H1 (cell line): ENCODE measurements at regions not wholly inside any gene's neighbourhood (a gene's known extent, or its start where the extent isn't known, plus 50 kb on each side); places are given as distances from the start of the nearest gene placed in this dataset.

Experiments used
- CTCF ChIA-PET: fragments of 300-600 bp; sonication (Branson Sonifier 250); formaldehyde crosslinking; loops from one replicate; lab custom pipeline; 2021; ENCODE audit not compliant: partially characterized antibody; lab: Charles Lee
- POLR2A ChIA-PET: fragments of 300-600 bp; sonication (Branson Sonifier 250); formaldehyde crosslinking; loops from one replicate; lab custom pipeline; 2021; ENCODE audit warnings: inconsistent platforms; ENCODE audit not compliant: partially characterized antibody; lab: Charles Lee
- DNase-seq, 2 experiments: peaks; one replicate each; pipeline versions ENCODE4 v3.0.0 to v3.0.0-alpha.2; 2010 to 2022; ENCODE audit warnings: low spot score in 2 of 2, low read depth in 1 of 2, mixed read lengths in 1 of 2
- FAIRE-seq: peaks from 2 replicates; lab custom pipeline; 2011; peaks lifted over from hg19 to GRCh38; lab: Jason Lieb, UNC
- H2AFZ ChIP-seq: 2 replicates; pipeline ENCODE4 v1.8.1; 2012; ENCODE audit warnings: low read length, inconsistent platforms
- H2AK5ac ChIP-seq: 2 replicates; pipeline ENCODE4 v1.6.1; 2013; ENCODE audit warnings: low read depth, low read length
- H2BK120ac ChIP-seq: replicated peaks from 2 replicates; pipeline ENCODE3; 2013; ENCODE audit warnings: low read depth, low read length, inconsistent platforms
- H2BK12ac ChIP-seq: 2 replicates; pipeline ENCODE4 v1.6.1; 2013; ENCODE audit warnings: low read depth, low read length
- H2BK15ac ChIP-seq: 2 replicates; pipeline ENCODE4 v1.6.1; 2013; ENCODE audit warnings: low read length
- H2BK20ac ChIP-seq: 2 replicates; pipeline ENCODE4 v1.6.1; 2013; ENCODE audit warnings: low read length
- H2BK5ac ChIP-seq: 2 replicates; pipeline ENCODE4 v1.6.1; 2013; ENCODE audit warnings: low read depth, low read length
- H3K14ac ChIP-seq: 2 replicates; pipeline ENCODE4 v1.6.1; 2013; ENCODE audit warnings: inconsistent platforms; ENCODE audit not compliant: insufficient read length
- H3K18ac ChIP-seq: 2 replicates; pipeline ENCODE4 v1.6.1; 2013; ENCODE audit warnings: low read length; ENCODE audit errors: extremely low read depth
- H3K23ac ChIP-seq: 2 replicates; pipeline ENCODE4 v1.6.1; 2013; ENCODE audit warnings: inconsistent platforms; ENCODE audit not compliant: insufficient read length
- H3K23me2 ChIP-seq: 2 replicates; pipeline ENCODE4 v1.6.1; 2013; ENCODE audit warnings: low read depth, low read length
- H3K27ac ChIP-seq: 2 replicates; pipeline ENCODE4 v1.6.1; 2011; ENCODE audit warnings: low read depth, low read length, inconsistent platforms
- H3K27me3 ChIP-seq, 4 experiments: replicated peaks in 1 of 4; 1 replicate in 1 of 4; 2 replicates in 3 of 4; pipeline versions ENCODE4 v1.6.1 to v1.8.1; 2011 to 2013; ENCODE audit warnings: low read length in 3 of 4, mild to moderate bottlenecking in 3 of 4, inconsistent platforms in 2 of 4, mixed read lengths in 2 of 4, moderate library complexity in 1 of 4; ENCODE audit not compliant: control insufficient read depth in 3 of 4, insufficient read depth in 3 of 4; ENCODE audit errors: extremely low read depth in 1 of 4
- H3K36me3 ChIP-seq, 4 experiments: 2 replicates each; pipeline versions ENCODE4 v1.6.1 to v1.8.1; 2011 to 2013; ENCODE audit warnings: mild to moderate bottlenecking in 4 of 4, low read length in 3 of 4, moderate library complexity in 2 of 4, control low read depth in 1 of 4, inconsistent platforms in 1 of 4; ENCODE audit not compliant: insufficient read depth in 4 of 4, control insufficient read depth in 2 of 4
- H3K4ac ChIP-seq: replicated peaks from 2 replicates; pipeline ENCODE3; 2013; ENCODE audit warnings: low read length, low read depth, mixed read lengths, inconsistent platforms; ENCODE audit not compliant: insufficient read length
- H3K4me1 ChIP-seq, 4 experiments: replicated peaks in 1 of 4; 1 replicate in 1 of 4; 2 replicates in 3 of 4; pipeline versions ENCODE4 v1.6.1 to v1.8.1; 2011 to 2013; ENCODE audit warnings: low read length in 3 of 4, inconsistent platforms in 2 of 4, mixed read lengths in 1 of 4; ENCODE audit not compliant: insufficient read depth in 4 of 4, control insufficient read depth in 3 of 4
- H3K4me2 ChIP-seq, 2 experiments: 2 replicates each; pipeline versions ENCODE4 v1.6.1 to v1.8.1; 2011 to 2013; ENCODE audit warnings: low read depth in 2 of 2, low read length in 2 of 2, control low read depth in 1 of 2, inconsistent platforms in 1 of 2, mild to moderate bottlenecking in 1 of 2; ENCODE audit not compliant: insufficient read depth in 1 of 2
- H3K4me3 ChIP-seq, 4 experiments: fragments of 200-600, 300-600 bp in 1 of 4; sonication (generic), shearing (Covaris generic), sonication (Bioruptor Twin) in 1 of 4; 2 replicates each; pipeline versions ENCODE4 v1.5.1 to v1.8.1; 2011 to 2016; ENCODE audit warnings: low read length in 4 of 4, low read depth in 3 of 4, control low read depth in 2 of 4, inconsistent platforms in 2 of 4, mild to moderate bottlenecking in 2 of 4, mixed read lengths in 1 of 4, moderate library complexity in 1 of 4; ENCODE audit not compliant: insufficient read depth in 2 of 4; ENCODE audit errors: extremely low read depth in 1 of 4
- H3K56ac ChIP-seq: replicated peaks from 2 replicates; pipeline ENCODE3; 2013; ENCODE audit warnings: low read depth, mild to moderate bottlenecking, mixed read lengths, low read length, inconsistent platforms; ENCODE audit not compliant: insufficient read length
- H3K79me1 ChIP-seq: 2 replicates; pipeline ENCODE4 v1.6.1; 2013; ENCODE audit warnings: low read depth, low read length, control low read depth
- H3K79me2 ChIP-seq, 2 experiments: 2 replicates each; pipeline versions ENCODE4 v1.6.1 to v1.8.1; 2012 to 2013; ENCODE audit warnings: low read length in 2 of 2, mild to moderate bottlenecking in 2 of 2, inconsistent platforms in 1 of 2; ENCODE audit not compliant: insufficient read depth in 2 of 2, control insufficient read depth in 1 of 2
- H3K9ac ChIP-seq, 4 experiments: replicated peaks in 1 of 4; 1 replicate in 1 of 4; 2 replicates in 3 of 4; pipeline versions ENCODE4 v1.6.1 to v1.8.1; 2011 to 2013; ENCODE audit warnings: low read depth in 3 of 4, low read length in 3 of 4, control low read depth in 2 of 4, mild to moderate bottlenecking in 2 of 4, moderate library complexity in 2 of 4, inconsistent platforms in 1 of 4; ENCODE audit errors: extremely low read depth in 1 of 4
- H3K9me3 ChIP-seq, 2 experiments: 2 replicates each; pipeline versions ENCODE4 v1.6.1 to v1.8.1; 2012 to 2013; ENCODE audit warnings: mild to moderate bottlenecking in 2 of 2, moderate library complexity in 2 of 2, control low read depth in 1 of 2, inconsistent platforms in 1 of 2, low read depth in 1 of 2, low read length in 1 of 2, mixed read lengths in 1 of 2; ENCODE audit not compliant: insufficient read depth in 2 of 2
- H4K20me1 ChIP-seq, 2 experiments: replicated peaks in 1 of 2; 2 replicates each; pipeline versions ENCODE3 to v1.8.1; 2011 to 2013; ENCODE audit warnings: inconsistent platforms in 2 of 2, low read length in 2 of 2, mild to moderate bottlenecking in 1 of 2; ENCODE audit not compliant: insufficient read depth in 2 of 2, control insufficient read depth in 1 of 2
- H4K5ac ChIP-seq: 2 replicates; pipeline ENCODE4 v1.6.1; 2013; ENCODE audit warnings: low read length, low read depth, mixed read lengths, inconsistent platforms; ENCODE audit not compliant: insufficient read length
- H4K8ac ChIP-seq: 2 replicates; pipeline ENCODE4 v1.8.0; 2013; ENCODE audit warnings: mild to moderate bottlenecking, moderate library complexity, low read length, inconsistent platforms; ENCODE audit not compliant: insufficient read depth; ENCODE audit errors: extremely low read depth
- H4K91ac ChIP-seq: replicated peaks from 2 replicates; pipeline ENCODE3; 2013; ENCODE audit warnings: low read length, mixed read lengths, inconsistent platforms; ENCODE audit not compliant: insufficient read length
- CBX8 ChIP-seq: fragments of 300-800, 300-1000 bp; sonication (generic); IDR thresholded peaks from 2 replicates; pipeline ENCODE4 v1.7.1; 2016; ENCODE audit warnings: low read depth, low read length, borderline replicate concordance
- NANOG ChIP-seq: IDR thresholded peaks from 2 replicates; pipeline ENCODE4 v1.6.1; 2011; ENCODE audit warnings: low read length, low read depth, mild to moderate bottlenecking, inconsistent platforms; ENCODE audit not compliant: insufficient read depth, poor library complexity, severe bottlenecking
- POLR2AphosphoS5 ChIP-seq: IDR thresholded peaks from 2 replicates; pipeline ENCODE4 v1.6.1; 2011; ENCODE audit warnings: low read depth, low read length
- SP2 ChIP-seq: IDR thresholded peaks from 2 replicates; pipeline ENCODE4 v1.6.1; 2012; ENCODE audit warnings: mild to moderate bottlenecking, low read length, inconsistent platforms
- TBP ChIP-seq: IDR thresholded peaks from 2 replicates; pipeline ENCODE4 v1.6.1; 2011; ENCODE audit warnings: low read depth, low read length, improper control_type of control experiment
- WGBS, 2 experiments: shearing (Covaris generic) in 1 of 2; methylation state at CpG; one replicate each; pipeline versions ENCODE4 v1.1.6 to v1.1.7; 2013 to 2015; ENCODE audit warnings: low lambda C conversion rate in 2 of 2, mixed read lengths in 2 of 2, inconsistent platforms in 1 of 2, low coverage in 1 of 2, missing lambda C conversion rate in 1 of 2; ENCODE audit not compliant: insufficient replicate concordance in 2 of 2, insufficient coverage in 1 of 2, insufficient read length in 1 of 2; ENCODE audit errors: extremely low coverage in 1 of 2, missing lambda C conversion rate in 1 of 2; 5-methylcytosine and 5-hydroxymethylcytosine counted together

DNA sequence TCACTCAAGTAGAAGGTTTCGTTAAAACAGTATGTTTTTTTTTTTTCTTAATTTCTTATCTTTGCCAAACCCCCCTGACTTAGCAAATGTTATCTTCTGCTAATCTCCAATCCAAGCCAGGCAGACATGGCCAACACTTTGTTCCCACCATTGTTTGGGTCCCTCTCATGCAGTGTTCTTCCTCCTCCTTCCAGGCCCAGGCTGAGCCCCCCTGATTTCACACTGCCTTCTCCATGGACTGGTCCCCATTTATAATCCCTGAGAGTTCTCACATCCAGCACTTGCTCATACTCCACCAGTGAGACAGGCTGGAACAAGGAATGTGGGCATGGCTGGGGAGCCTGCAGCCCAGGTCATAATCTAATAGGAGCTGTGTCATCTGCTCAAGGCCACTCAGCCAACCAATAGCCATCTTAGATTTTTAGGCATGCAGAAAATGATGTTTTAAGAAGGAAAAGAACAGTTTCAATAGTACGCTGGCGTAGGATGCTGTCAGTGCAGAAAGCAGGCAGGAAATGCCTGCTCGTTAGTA lies 238.4 kb upstream of the CCDC196 start:
- Histone ChIP-seq H2AK5ac (no peak overlapping the region), H3K4me2 (no peak overlapping the region), H3K9me3 (no peaks in the 10 kb centered on the region), H3K36me3 (no peaks in the 10 kb centered on the region), H3K23me2 (no peaks in the 10 kb centered on the region), H4K5ac (no peak overlapping the region), H3K4ac (no peak overlapping the region), H3K27me3 (no peaks in the 10 kb centered on the region), H4K91ac (no peak overlapping the region), H3K23ac (no peak overlapping the region), H3K9ac (no peak overlapping the region), H2BK5ac (no peak overlapping the region), H2BK20ac (no peak overlapping the region), H2BK12ac (no peak overlapping the region), H3K18ac (no peak overlapping the region), H4K8ac (no peak overlapping the region), H3K56ac (no peak overlapping the region), H3K4me3 (no peak overlapping the region), H3K27ac (no peak overlapping the region), H2BK15ac (no peak overlapping the region), H4K20me1 (no peaks in the 10 kb centered on the region), H3K4me1 (peaks cover 0 to 3% (median 0%) of the 10 kb centered on the region in 4 experiments; a peak in 2 of 7 replicates), H3K79me1 (no peaks in the 10 kb centered on the region), H3K79me2 (no peaks in the 10 kb centered on the region), H2AFZ (no peak overlapping the region), H3K14ac (no peak overlapping the region), H2BK120ac (no peak overlapping the region)
- no peak for TF ChIP-seq POLR2AphosphoS5
- no peak for TF ChIP-seq SP2
- TF ChIP-seq TBP = no peak
- TF ChIP-seq CBX8 = no peak
- TF ChIP-seq NANOG = no peak
- POLR2A ChIA-PET = no interaction called here
- CTCF ChIA-PET = interaction anchor here (1.5 kb wide), 1 partner anchor 10 kb away, joined by 4 read pairs; no protein-coding TSS in a partner anchor
- DNase-seq = no peak
- 98% methylated on average over 4 of the region's 4 CpGs; no CpG with 5 or more reads in 1 of the 2 experiments for WGBS, 2 experiments
- no peak for FAIRE-seq
